Esophagus (tissue), 2 donors: ENCODE measurements at regions not wholly inside any gene's neighbourhood (a gene's known extent, or its start where the extent isn't known, plus 50 kb on each side); places are given as distances from the start of the nearest gene placed in this dataset.
"Not testable (repeated sequence)": the region's sequence is repeated elsewhere in the genome, so short reads cannot be mapped to it uniquely, and the experiment has no call there.

Source experiments
- H3K27ac ChIP-seq, 2 donors: one replicate each; pipeline ENCODE4 v1.5.1; 2013; ENCODE audit warnings: low read depth in 2 of 2, mild to moderate bottlenecking in 2 of 2, inconsistent platforms in 1 of 2, low read length in 1 of 2, moderate library complexity in 1 of 2
- H3K27me3 ChIP-seq, 2 donors: one replicate each; pipeline ENCODE4 v1.6.1; 2013; ENCODE audit warnings: low read length in 2 of 2, control low read depth in 1 of 2, mild to moderate bottlenecking in 1 of 2; ENCODE audit not compliant: insufficient read depth in 2 of 2, control insufficient read depth in 1 of 2
- H3K36me3 ChIP-seq, 2 donors: one replicate each; pipeline ENCODE4 v1.6.1; 2013; ENCODE audit warnings: low read length in 1 of 2; ENCODE audit not compliant: control insufficient read depth in 2 of 2, insufficient read depth in 2 of 2
- H3K4me1 ChIP-seq, 2 donors: one replicate each; pipeline ENCODE4 v1.6.1; 2013; ENCODE audit warnings: low read length in 1 of 2; ENCODE audit not compliant: control insufficient read depth in 2 of 2, insufficient read depth in 2 of 2
- H3K4me3 ChIP-seq, 2 donors: one replicate each; pipeline ENCODE4 v1.5.1; 2013; ENCODE audit warnings: low read length in 2 of 2, mild to moderate bottlenecking in 2 of 2, low read depth in 1 of 2, moderate library complexity in 1 of 2
- H3K9me3 ChIP-seq, 2 donors: one replicate each; pipeline ENCODE4 v1.6.1; 2013; ENCODE audit warnings: mild to moderate bottlenecking in 2 of 2, low read depth in 1 of 2, low read length in 1 of 2, moderate library complexity in 1 of 2; ENCODE audit not compliant: control insufficient read depth in 2 of 2, insufficient read depth in 1 of 2
- WGBS, 2 donors: extraction: QIAGEN DNeasy Blood & Tissue Kit; methylation state at CpG; one replicate each; pipeline ENCODE4 v1.1.7; 2013; 5-methylcytosine and 5-hydroxymethylcytosine counted together
- donor health status: healthy with polysubstance abuse.
- donor health status: Bipolar disorder and iron deficiency.

DNA sequence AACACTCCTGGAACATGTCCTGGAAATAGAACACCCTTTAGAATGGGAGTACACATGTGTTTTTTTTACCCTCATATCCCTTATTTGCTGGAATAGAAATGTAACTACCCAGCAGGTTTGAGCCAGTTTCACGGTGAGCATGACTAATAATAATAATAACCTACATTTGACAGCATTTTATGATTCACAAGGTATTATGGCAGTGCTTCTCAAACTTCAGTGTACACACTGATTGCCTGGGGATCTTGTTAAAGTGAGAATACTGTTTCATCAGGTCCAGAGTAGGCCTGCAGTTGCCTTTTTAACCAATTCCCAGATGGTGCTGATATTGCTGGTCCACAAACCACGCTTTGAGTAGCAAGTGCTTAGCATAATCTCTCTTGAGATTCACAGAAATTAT lies 63.9 kb downstream of the NFKBIZ start:
- no peaks in the 10 kb centered on the region for H3K36me3 ChIP-seq
- 65 to 73% methylated on average over 2 of the region's 2 CpGs for WGBS, 2 donors
- H3K4me1 ChIP-seq: no peaks in the 10 kb centered on the region
- no peaks in the 10 kb centered on the region for H3K27me3 ChIP-seq
- no peaks in the 10 kb centered on the region for H3K9me3 ChIP-seq
- no peak overlapping the region for H3K4me3 ChIP-seq
- H3K27ac ChIP-seq: no peak overlapping the region

DNA sequence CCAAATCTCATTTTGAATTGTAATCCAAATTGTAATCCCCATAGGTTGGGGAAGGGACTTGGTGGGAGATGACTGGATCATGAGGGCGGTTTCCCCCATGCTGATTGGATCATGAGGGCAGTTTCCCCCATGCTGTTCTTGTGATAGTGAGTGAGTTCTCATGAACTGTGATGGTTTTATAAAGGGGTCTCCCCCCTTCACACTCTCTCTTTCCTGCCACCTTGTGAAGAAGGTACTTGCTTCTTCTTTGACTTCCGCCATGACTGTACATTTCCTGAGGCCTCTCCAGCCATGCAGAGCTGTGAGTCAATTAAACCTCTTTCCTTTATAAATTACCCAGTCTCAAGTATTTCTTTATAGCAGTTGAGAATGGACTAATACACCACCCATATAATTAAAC lies 68.4 kb downstream of the NFKBIZ start:
- H3K27me3 ChIP-seq, H3K4me3 ChIP-seq, H3K27ac ChIP-seq, H3K36me3 ChIP-seq, H3K9me3 ChIP-seq, H3K4me1 ChIP-seq: not testable (repeated sequence)
- 97% methylated on average over 2 of the region's 2 CpGs for WGBS, 2 donors

DNA sequence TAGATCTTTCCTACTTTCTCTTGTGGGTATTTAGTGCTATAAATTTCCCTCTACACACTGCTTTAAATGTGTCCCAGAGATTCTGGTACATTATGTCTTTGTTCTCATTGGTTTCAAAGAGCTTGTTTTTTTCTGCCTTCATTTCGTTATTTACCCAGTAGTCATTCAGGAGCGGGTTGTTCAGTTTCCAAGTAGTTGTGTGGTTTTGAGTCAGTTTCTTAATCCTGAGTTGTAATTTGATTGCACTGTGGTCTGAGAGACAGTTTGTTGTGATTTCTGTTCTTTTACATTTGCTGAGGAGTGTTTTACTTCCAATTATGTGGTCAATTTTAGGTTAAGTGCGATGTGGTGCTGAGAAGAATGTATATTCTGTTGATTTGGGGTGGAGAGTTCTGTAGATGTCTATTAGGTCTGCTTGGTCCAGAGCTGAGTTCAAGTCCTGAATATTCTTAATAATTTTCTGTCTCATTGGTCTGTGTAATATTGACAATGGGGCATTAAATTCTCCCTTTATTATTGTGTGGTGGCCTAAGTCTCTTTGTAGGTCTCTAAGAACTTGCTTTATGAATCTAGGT lies 72.9 kb downstream of the NFKBIZ start:
- WGBS, 2 donors: 78 to 82% methylated on average over 3 of the region's 3 CpGs
- not testable (repeated sequence) for H3K4me3 ChIP-seq, H3K27ac ChIP-seq, H3K4me1 ChIP-seq, H3K36me3 ChIP-seq, H3K27me3 ChIP-seq, H3K9me3 ChIP-seq

DNA sequence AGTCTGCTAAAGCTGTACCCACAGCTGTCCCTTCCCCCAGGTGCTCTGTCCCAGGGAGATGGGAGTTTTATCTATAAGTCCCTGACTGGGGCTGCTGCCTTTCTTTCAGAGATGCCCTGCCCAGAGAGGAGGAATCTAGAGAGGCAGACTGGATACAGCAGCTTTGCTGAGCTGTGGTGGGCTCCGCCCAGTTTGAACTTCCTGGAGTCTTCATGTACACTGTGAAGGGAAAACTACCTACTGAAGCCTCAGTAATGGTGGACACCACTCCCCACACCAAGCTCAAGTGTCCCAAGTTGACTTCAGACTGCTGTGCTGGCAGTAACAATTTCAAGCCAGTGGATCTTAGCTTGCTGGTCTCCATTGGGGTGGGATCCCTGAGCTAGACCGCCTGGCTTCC lies 75.3 kb downstream of the NFKBIZ start:
- H3K27me3 ChIP-seq, H3K27ac ChIP-seq, H3K4me1 ChIP-seq, H3K36me3 ChIP-seq, H3K9me3 ChIP-seq, H3K4me3 ChIP-seq: not testable (repeated sequence)
- WGBS, 2 donors: 93 to 97% methylated on average over 2 of the region's 2 CpGs

DNA sequence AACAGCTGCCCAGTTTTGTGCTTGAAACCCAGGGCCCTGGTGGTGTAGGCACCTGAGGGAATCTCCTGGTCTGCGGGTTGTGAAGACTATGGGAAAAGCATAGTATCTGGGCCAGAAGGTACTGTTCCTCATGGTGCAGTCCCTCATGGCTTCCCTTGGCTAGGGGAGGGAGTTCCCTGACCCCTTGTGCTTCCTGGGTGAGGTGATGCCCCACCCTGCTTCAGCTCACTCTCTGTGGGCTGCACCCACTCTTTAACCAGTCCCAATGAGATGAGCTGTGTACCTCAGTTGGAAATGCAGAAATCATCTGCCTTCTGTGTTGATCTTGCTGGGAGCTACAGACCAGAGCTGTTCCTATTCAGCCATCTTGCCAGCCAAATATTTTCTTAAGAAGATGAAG lies 75.8 kb downstream of the NFKBIZ start:
- not testable (repeated sequence) for H3K36me3 ChIP-seq, H3K27me3 ChIP-seq, H3K4me3 ChIP-seq, H3K4me1 ChIP-seq, H3K9me3 ChIP-seq, H3K27ac ChIP-seq
- 94 to 100% methylated on average over 1 of the region's 1 CpG for WGBS, 2 donors

DNA sequence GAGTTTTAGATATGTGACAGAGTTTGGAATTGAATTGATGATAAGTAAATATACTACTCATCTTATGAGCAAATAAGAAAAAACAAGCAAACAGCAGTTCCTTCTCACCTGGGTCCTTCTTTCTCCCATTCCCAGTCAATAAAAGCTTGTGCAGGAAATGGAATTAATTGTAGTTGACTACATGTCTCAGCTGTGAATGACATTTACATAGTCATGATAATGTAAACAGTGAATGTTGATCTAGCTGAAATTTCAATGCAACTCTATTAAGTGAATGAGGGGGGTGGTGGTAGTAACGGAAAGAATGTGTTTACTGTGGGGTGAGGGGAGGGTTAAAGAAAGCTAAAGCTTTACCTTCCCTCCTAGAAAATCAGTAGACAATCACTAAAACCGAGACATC lies 76.2 kb downstream of the NFKBIZ start:
- Histone ChIP-seq H3K4me1 (peaks cover 2 to 6% of the 10 kb centered on the region in 2 donors), H3K36me3 (no peaks in the 10 kb centered on the region), H3K9me3 (no peaks in the 10 kb centered on the region), H3K27me3 (no peaks in the 10 kb centered on the region), H3K4me3 (no peak overlapping the region), H3K27ac (no peak overlapping the region)
- 76 to 79% methylated on average over 2 of the region's 2 CpGs for WGBS, 2 donors

DNA sequence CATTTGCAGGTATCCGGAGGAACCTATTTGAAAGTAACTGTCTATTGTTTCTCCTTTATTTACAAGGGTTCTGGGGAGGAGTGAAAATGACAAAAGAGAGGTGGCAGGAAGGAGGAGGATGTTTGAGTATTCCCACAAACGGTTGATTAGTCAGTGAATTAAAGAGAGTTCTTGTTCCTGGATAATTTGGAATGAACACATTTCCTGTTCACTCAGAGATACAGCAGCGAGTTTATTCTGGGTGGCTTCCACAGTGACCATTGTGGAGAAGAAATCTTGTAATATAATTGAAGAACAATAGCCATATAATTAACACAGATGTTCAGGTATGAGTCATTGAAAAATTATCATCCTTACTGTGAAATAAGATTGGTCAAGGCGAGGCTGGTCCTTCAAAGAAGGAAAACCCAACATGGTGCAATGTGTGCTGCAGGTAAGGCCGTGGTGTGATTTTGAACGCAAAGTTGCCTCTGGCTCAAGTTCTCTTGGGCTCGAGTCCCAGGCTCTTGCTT lies 77.3 kb downstream of the NFKBIZ start:
- H3K4me1 ChIP-seq: peaks cover 2 to 6% of the 10 kb centered on the region in 2 donors
- no peaks in the 10 kb centered on the region for H3K36me3 ChIP-seq
- H3K27me3 ChIP-seq: no peaks in the 10 kb centered on the region
- peak overlapping the region in 1 of 2 donors; percentile 29 for H3K27ac ChIP-seq
- H3K9me3 ChIP-seq: no peaks in the 10 kb centered on the region
- no peak overlapping the region for H3K4me3 ChIP-seq
- WGBS, 2 donors: 47 to 61% methylated on average over 7 of the region's 7 CpGs

DNA sequence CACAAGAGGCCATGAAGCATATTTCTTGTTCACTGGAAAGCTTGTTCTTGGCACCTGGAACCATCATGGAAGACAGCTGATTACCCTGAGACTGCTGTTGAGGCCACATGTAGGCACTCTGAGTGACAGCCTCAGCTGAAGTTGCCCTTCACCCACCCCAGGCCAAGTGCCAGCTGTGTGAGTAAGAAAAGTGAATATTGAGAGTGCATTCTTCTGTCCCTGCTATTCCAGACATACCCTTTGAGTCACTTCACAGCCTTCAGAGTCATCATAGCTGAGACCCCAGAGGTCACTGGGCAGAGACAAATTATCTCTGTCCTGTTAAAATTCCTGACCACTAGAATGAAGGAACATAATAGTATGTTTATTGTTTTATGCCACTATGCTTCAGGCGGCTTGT lies 79.6 kb downstream of the NFKBIZ start:
- H3K4me1 ChIP-seq: peaks cover 2 to 6% of the 10 kb centered on the region in 2 donors
- no peaks in the 10 kb centered on the region for H3K27me3 ChIP-seq
- 88 to 97% methylated on average over 1 of the region's 1 CpG for WGBS, 2 donors
- H3K4me3 ChIP-seq: no peak overlapping the region
- H3K36me3 ChIP-seq: no peaks in the 10 kb centered on the region
- H3K27ac ChIP-seq: no peak overlapping the region
- no peaks in the 10 kb centered on the region for H3K9me3 ChIP-seq

DNA sequence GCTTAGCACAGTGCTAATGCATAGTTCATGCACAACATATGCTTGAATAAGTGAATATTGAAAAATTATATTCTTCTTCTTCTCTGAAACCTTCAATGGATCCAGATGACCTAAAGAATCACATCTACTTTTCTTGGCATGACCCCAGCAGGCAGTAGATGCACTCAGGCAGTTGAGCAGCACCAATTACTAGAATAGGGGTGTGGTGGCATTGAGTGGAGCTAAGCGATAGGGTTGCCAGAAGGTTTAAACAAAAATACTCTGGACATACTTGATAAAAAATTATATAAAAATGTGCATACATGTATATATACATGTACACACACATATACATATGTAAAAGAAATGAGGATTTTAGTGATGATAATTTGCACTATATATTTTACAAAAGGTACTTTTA lies 81.8 kb downstream of the NFKBIZ start:
- 81 to 84% methylated on average over 1 of the region's 1 CpG for WGBS, 2 donors
- H3K4me1 ChIP-seq: peaks cover 0 to 2% of the 10 kb centered on the region in 2 donors
- H3K27me3 ChIP-seq: no peaks in the 10 kb centered on the region
- no peak overlapping the region for H3K27ac ChIP-seq
- H3K36me3 ChIP-seq: no peaks in the 10 kb centered on the region
- H3K4me3 ChIP-seq: no peak overlapping the region
- H3K9me3 ChIP-seq: no peaks in the 10 kb centered on the region

DNA sequence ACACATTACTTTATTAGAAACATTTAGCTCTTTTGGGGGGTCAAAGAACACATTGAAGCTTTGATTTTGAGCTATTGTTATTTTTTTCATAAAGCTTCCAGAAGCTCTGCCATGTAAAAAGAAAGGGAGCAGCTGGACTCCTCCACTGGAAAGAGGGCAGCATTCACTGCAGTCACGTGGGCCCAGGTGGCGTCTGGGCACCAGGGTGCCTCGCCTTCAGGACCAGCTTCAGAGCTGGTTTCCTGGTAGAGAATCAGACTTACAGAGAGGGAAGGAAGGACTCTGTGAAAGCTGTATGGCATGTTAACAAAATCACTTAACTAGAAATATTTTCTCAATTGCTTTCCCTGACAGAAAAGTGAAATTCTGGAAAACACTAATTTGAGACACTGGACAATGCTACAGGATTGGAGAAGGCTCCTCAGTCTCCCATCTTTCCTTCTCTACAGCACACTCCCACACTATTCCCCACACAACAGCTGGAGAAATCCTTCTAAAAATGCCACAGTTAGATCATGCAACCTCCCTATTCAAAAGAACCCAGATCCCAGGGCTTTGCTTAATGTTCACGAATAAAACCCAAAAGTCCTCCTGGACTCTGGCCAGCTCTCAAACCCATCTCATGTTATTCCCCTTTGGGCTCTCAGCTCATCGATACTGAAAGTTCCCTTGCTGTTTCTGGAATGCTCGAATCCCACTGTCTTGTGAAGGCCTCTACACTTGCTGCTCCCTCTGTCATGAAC lies 83.2 kb downstream of the NFKBIZ start:
- Histone ChIP-seq H3K36me3 (no peaks in the 10 kb centered on the region), H3K9me3 (no peaks in the 10 kb centered on the region), H3K4me1 (peaks cover 0 to 2% of the 10 kb centered on the region in 2 donors), H3K27ac (no peak overlapping the region), H3K27me3 (no peaks in the 10 kb centered on the region), H3K4me3 (no peak overlapping the region)
- WGBS, 2 donors: 83% methylated on average over 6 of the region's 6 CpGs
